Breast epithelium (tissue), 3 donors: ENCODE measurements at regions not wholly inside any gene's neighbourhood (a gene's known extent, or its start where the extent isn't known, plus 50 kb on each side); places are given as distances from the start of the nearest gene placed in this dataset.

ENCODE experiments used
- POLR2AphosphoS5 ChIP-seq, 3 donors: sonication (generic); formaldehyde crosslinking; IDR thresholded peaks; one replicate each; pipeline ENCODE4 v1.6.1; 2017; ENCODE audit warnings: antibody characterized with exemption in 3 of 3
- TF ChIP-seq, protein P1 (sequence below), 3 donors: fragments of 450-650 bp; IDR thresholded peaks; one replicate each; pipeline ENCODE4 v1.5.1; 2016 to 2017; ENCODE audit warnings: antibody characterized with exemption in 3 of 3, mild to moderate bottlenecking in 3 of 3, moderate library complexity in 3 of 3

DNA sequence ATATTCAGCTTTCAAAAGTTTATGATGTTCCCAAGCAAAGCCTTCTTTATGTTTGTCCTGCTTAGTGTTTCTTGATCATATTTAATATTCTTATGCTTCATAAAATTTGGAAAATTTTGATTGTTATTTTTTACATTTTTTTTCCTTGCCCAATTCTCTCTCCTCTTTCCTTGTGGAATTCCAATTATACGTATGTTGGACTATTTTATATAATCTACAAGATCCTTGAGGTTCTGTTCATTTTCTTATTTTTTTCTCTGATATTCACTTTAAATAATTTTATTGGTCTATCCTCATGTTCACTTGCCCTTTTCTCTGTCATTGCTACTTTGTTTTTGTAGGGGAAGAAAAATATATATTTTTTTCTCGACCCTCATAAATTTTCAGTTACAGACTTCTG lies 167.7 kb downstream of the DYRK2 start:
- no peak for TF ChIP-seq POLR2AphosphoS5 (IDR thresholded peaks at IDR 0.05)
- TF ChIP-seq, protein P1, sequence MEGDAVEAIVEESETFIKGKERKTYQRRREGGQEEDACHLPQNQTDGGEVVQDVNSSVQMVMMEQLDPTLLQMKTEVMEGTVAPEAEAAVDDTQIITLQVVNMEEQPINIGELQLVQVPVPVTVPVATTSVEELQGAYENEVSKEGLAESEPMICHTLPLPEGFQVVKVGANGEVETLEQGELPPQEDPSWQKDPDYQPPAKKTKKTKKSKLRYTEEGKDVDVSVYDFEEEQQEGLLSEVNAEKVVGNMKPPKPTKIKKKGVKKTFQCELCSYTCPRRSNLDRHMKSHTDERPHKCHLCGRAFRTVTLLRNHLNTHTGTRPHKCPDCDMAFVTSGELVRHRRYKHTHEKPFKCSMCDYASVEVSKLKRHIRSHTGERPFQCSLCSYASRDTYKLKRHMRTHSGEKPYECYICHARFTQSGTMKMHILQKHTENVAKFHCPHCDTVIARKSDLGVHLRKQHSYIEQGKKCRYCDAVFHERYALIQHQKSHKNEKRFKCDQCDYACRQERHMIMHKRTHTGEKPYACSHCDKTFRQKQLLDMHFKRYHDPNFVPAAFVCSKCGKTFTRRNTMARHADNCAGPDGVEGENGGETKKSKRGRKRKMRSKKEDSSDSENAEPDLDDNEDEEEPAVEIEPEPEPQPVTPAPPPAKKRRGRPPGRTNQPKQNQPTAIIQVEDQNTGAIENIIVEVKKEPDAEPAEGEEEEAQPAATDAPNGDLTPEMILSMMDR (IDR thresholded peaks at IDR 0.05): no peak
